Spleen (tissue), 11 donors: ENCODE measurements at regions not wholly inside any gene's neighbourhood (a gene's known extent, or its start where the extent isn't known, plus 50 kb on each side); places are given as distances from the start of the nearest gene placed in this dataset.
"Not testable (repeated sequence)": the region's sequence is repeated elsewhere in the genome, so short reads cannot be mapped to it uniquely, and the experiment has no call there.

Experiments used
- DNase-seq: peaks from one replicate; pipeline ENCODE4 v3.0.0-alpha.2; 2020
- H3K27ac ChIP-seq, 8 donors: fragments of 200-600 bp; sonication (generic) in 7 of 8; 1 replicate in 4 of 8; 2 replicates in 4 of 8; pipeline versions ENCODE4 v1.5.0 to v1.8.0; 2016 to 2021; ENCODE audit warnings: inconsistent platforms in 4 of 8, mild to moderate bottlenecking in 4 of 8, moderate library complexity in 1 of 8
- H3K27me3 ChIP-seq, 7 donors: fragments of 200-600 bp; sonication (generic) in 6 of 7; replicated peaks in 1 of 7; 1 replicate in 4 of 7; 2 replicates in 3 of 7; pipeline versions ENCODE4 v1.5.0 to v1.8.0; 2016 to 2021; ENCODE audit warnings: inconsistent platforms in 3 of 7, mild to moderate bottlenecking in 1 of 7
- H3K36me3 ChIP-seq, 6 donors: fragments of 200-600 bp; sonication (generic) in 5 of 6; 1 replicate in 4 of 6; 2 replicates in 2 of 6; pipeline versions ENCODE4 v1.5.0 to v1.8.0; 2016 to 2021; ENCODE audit warnings: inconsistent platforms in 2 of 6
- H3K4me1 ChIP-seq, 6 donors: fragments of 200-600 bp; sonication (generic) in 5 of 6; 1 replicate in 3 of 6; 2 replicates in 3 of 6; pipeline versions ENCODE4 v1.5.0 to v1.8.0; 2016 to 2021; ENCODE audit warnings: inconsistent platforms in 3 of 6
- H3K4me3 ChIP-seq, 8 donors: fragments of 200-600 bp; sonication (generic) in 7 of 8; 1 replicate in 4 of 8; 2 replicates in 4 of 8; pipeline versions ENCODE4 v1.5.0 to v1.8.0; 2016 to 2021; ENCODE audit warnings: inconsistent platforms in 4 of 8, mild to moderate bottlenecking in 4 of 8, moderate library complexity in 2 of 8
- H3K9me3 ChIP-seq, 8 donors: fragments of 200-600 bp; sonication (generic) in 7 of 8; 1 replicate in 4 of 8; 2 replicates in 4 of 8; pipeline versions ENCODE4 v1.5.0 to v1.8.0; 2016 to 2021; ENCODE audit warnings: inconsistent platforms in 4 of 8
- POLR2A ChIP-seq, 3 donors: fragments of 450-650 bp; IDR thresholded peaks; one replicate each; pipeline ENCODE4 v1.5.1; 2017; ENCODE audit warnings: antibody characterized with exemption in 3 of 3, mild to moderate bottlenecking in 1 of 3
- POLR2AphosphoS5 ChIP-seq, 3 donors: sonication (generic); formaldehyde crosslinking; IDR thresholded peaks; one replicate each; pipeline ENCODE4 v1.5.1; 2017; ENCODE audit warnings: antibody characterized with exemption in 3 of 3
- WGBS, 5 donors: extraction: QIAGEN DNeasy Blood & Tissue Kit in 3 of 5; methylation state at CpG; one replicate each; pipeline versions ENCODE4 v1.1.5 to v1.1.7; 2013 to 2018; 5-methylcytosine and 5-hydroxymethylcytosine counted together
- intact Hi-C: fragments of 100-400 bp; cut with DNase I; formaldehyde crosslinking; loops from one replicate; pipeline ENCODE4 v1.15.0; 2023; ENCODE audit warnings: low total_unique reads
- TF ChIP-seq, protein P1 (sequence below), 11 experiments: fragments of 200-600 bp in 7 of 11; fragments of 450-650 bp in 4 of 11; sonication (generic) in 4 of 11; IDR thresholded peaks in 8 of 11; conservative IDR thresholded peaks in 3 of 11; 1 replicate in 7 of 11; 2 replicates in 4 of 11; pipeline versions ENCODE4 v1.4.0 to v1.8.0; 2016 to 2021; ENCODE audit warnings: antibody characterized with exemption in 11 of 11, inconsistent platforms in 4 of 11, mild to moderate bottlenecking in 1 of 11
- donor health status: healthy with polysubstance abuse.
- donor health status: DM: no; HTN: no; CAD: no; lungs with moderate emphysema.
- donor health status: DM: no; HTN: no; CAD: no.
- donor health status: Bipolar disorder and iron deficiency.
- donor health status: healthy.
- donor health status: DM: no; HTN: no; CAD: no.
- donor health status: DM: yes; HTN: yes; CAD: no.

DNA sequence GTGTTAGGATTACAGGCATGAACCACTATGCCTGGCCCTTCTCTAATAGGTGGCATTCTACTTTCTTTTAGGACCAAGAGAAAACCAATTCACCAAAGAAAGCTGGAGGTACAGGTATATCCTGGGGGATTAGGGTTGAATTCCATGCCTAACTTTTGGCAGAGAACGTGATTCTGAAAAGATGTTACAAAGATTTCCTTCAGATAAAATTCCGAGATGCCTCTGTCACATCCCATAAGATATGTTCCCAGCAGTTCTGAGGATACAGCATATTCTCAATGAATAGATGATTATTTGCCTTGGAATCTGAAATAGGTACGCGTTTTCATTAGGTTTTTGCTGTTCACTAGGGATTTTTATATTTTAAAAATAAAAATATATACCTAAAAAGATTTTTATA lies 111.9 kb upstream of the KRAS start:
- Histone ChIP-seq H3K4me3 (no peak overlapping the region), H3K9me3 (no peaks in the 10 kb centered on the region), H3K36me3 (no peaks in the 10 kb centered on the region), H3K27me3 (no peaks in the 10 kb centered on the region), H3K27ac (no peak overlapping the region), H3K4me1 (peaks cover 0 to 18% (median 0%) of the 10 kb centered on the region in 6 donors)
- DNase-seq, result no peak
- 91 to 99% (median 97%) methylated on average over 4 of the region's 4 CpGs for WGBS, 5 donors
- TF ChIP-seq, protein P1, sequence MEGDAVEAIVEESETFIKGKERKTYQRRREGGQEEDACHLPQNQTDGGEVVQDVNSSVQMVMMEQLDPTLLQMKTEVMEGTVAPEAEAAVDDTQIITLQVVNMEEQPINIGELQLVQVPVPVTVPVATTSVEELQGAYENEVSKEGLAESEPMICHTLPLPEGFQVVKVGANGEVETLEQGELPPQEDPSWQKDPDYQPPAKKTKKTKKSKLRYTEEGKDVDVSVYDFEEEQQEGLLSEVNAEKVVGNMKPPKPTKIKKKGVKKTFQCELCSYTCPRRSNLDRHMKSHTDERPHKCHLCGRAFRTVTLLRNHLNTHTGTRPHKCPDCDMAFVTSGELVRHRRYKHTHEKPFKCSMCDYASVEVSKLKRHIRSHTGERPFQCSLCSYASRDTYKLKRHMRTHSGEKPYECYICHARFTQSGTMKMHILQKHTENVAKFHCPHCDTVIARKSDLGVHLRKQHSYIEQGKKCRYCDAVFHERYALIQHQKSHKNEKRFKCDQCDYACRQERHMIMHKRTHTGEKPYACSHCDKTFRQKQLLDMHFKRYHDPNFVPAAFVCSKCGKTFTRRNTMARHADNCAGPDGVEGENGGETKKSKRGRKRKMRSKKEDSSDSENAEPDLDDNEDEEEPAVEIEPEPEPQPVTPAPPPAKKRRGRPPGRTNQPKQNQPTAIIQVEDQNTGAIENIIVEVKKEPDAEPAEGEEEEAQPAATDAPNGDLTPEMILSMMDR (IDR thresholded peaks at IDR 0.05 in 8 of 11, conservative IDR thresholded peaks at IDR 0.05 in 3 of 11), result no peak
- TF ChIP-seq POLR2AphosphoS5 (IDR thresholded peaks at IDR 0.05) (no peak), POLR2A (IDR thresholded peaks at IDR 0.05) (no peak)
- intact Hi-C loops, result no loop called here

DNA sequence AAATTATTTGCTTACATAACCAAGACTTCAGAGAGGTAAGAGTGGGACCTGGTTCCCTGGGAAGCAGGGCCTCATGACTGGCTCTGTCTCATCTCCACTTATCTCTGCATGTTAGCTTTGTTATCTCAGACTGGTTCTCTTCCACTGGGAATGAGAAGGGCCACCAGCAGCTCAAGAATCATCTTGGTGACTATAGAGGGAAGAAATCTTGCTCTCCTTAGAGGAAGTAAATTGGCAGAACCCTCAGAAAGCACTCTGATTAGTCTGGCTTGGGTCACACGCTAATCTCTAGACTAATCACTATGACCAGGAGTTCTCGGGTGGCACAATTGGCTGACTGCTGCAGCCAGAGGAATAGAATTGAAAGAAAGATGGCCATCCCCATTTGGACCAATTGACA lies 110.8 kb upstream of the KRAS start:
- 89 to 96% (median 95%) methylated on average over 2 of the region's 2 CpGs for WGBS, 5 donors
- Histone ChIP-seq H3K9me3 (no peaks in the 10 kb centered on the region), H3K36me3 (no peaks in the 10 kb centered on the region), H3K4me1 (peaks cover 0 to 18% (median 0%) of the 10 kb centered on the region in 6 donors), H3K4me3 (no peak overlapping the region), H3K27ac (no peak overlapping the region), H3K27me3 (no peaks in the 10 kb centered on the region)
- intact Hi-C loops, result no loop called here
- DNase-seq, result no peak
- TF ChIP-seq POLR2AphosphoS5 (IDR thresholded peaks at IDR 0.05) (no peak), POLR2A (IDR thresholded peaks at IDR 0.05) (no peak)
- TF ChIP-seq, protein P1 (IDR thresholded peaks at IDR 0.05 in 8 of 11, conservative IDR thresholded peaks at IDR 0.05 in 3 of 11), result no peak

DNA sequence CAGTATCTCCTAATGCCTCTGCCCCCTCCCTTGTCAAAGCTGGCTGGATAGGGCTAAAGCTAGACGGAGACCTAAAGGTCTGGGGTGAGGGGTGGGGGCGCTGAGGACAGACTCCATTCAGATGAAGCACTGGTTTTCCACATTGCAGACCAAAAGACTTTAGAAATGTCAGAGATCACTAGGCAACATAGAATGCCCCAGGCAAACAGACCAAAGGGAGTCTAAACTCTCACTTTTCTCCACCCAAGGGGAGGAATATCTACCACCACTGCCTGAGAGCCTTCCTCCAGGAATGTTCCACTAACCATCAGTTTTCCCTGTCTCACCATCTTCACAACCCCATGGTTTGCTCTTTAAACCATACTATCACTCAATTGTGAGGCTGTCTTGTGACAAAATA lies 106.9 kb upstream of the KRAS start:
- Histone ChIP-seq H3K27me3 (no peaks in the 10 kb centered on the region), H3K36me3 (no peaks in the 10 kb centered on the region), H3K27ac (no peak overlapping the region), H3K4me3 (no peak overlapping the region), H3K9me3 (no peaks in the 10 kb centered on the region), H3K4me1 (no peaks in the 10 kb centered on the region)
- no peak for TF ChIP-seq POLR2AphosphoS5 (IDR thresholded peaks at IDR 0.05)
- TF ChIP-seq, protein P1 (IDR thresholded peaks at IDR 0.05 in 8 of 11, conservative IDR thresholded peaks at IDR 0.05 in 3 of 11), result no peak
- WGBS, 5 donors, result 70 to 93% (median 90%) methylated on average over 2 of the region's 2 CpGs
- intact Hi-C loops, result no loop called here
- no peak for DNase-seq

DNA sequence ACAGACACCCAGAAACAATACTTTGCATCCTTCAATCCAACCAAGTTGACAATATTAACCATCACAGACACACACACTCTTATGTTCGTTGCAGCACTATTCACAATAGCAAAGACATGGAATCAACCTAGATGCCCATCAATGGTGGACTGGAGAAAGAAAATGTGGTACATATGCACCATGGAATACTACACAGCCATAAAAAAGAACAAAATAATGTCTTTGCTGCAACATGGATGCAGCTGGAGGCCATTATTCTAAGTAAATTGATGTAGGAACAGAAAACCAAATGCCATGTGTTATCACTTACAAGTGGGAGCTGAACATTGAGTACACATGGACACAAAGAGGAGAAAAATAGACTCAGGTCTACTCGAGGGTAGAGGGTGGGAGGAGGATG lies 102.2 kb upstream of the KRAS start:
- H3K27me3 ChIP-seq, H3K9me3 ChIP-seq, H3K4me3 ChIP-seq, intact Hi-C loops, H3K27ac ChIP-seq, DNase-seq, H3K36me3 ChIP-seq, H3K4me1 ChIP-seq: not testable (repeated sequence)
- 86 to 98% (median 90%) methylated on average over 2 of the region's 2 CpGs for WGBS, 5 donors
